WTC11 (cell line): ENCODE measurements at regions not wholly inside any gene's neighbourhood (a gene's known extent, or its start where the extent isn't known, plus 50 kb on each side); places are given as distances from the start of the nearest gene placed in this dataset.

Experiments
- ATAC-seq: fragments of 200-7000 bp; cut with Tn5 transposase; 2 replicates; pipeline ENCODE4 v1.10.0; 2021; ENCODE audit warnings: mild to moderate bottlenecking, moderate library complexity
- CTCF ChIA-PET: fragments of 300-600 bp; sonication (Branson Sonifier 250); formaldehyde crosslinking; loops from one replicate; lab custom pipeline; 2021; ENCODE audit warnings: antibody characterized with exemption; lab: Charles Lee
- POLR2A ChIA-PET: fragments of 350-600 bp; sonication (Branson Sonifier 250); formaldehyde crosslinking; loops from one replicate; lab custom pipeline; 2021; ENCODE audit warnings: antibody characterized with exemption; lab: Charles Lee
- DNase-seq: peaks from one replicate; pipeline ENCODE4 v3.0.0; 2021; ENCODE audit warnings: low spot score
- H3K27ac Mint-ChIP-seq: 2 replicates; pipeline ENCODE4 v1.8.0; 2021; ENCODE audit warnings: mixed read lengths
- H3K27me3 Mint-ChIP-seq: 2 replicates; pipeline ENCODE4 v1.8.0; 2021; ENCODE audit warnings: low read depth, mild to moderate bottlenecking, moderate library complexity, mixed read lengths
- H3K36me3 Mint-ChIP-seq: 2 replicates; pipeline ENCODE4 v1.8.0; 2021; ENCODE audit warnings: mixed read lengths
- H3K4me1 Mint-ChIP-seq: 2 replicates; pipeline ENCODE4 v1.8.0; 2022; ENCODE audit warnings: mixed read lengths
- H3K4me3 Mint-ChIP-seq: 2 replicates; pipeline ENCODE4 v1.8.0; 2021; ENCODE audit warnings: mild to moderate bottlenecking, moderate library complexity, mixed read lengths
- H3K9me3 Mint-ChIP-seq: 2 replicates; pipeline ENCODE4 v1.8.0; 2021; ENCODE audit warnings: mixed read lengths
- ERG ChIP-seq: fragments of 250-450 bp; sonication (Bioruptor Pico); IDR thresholded peaks from 2 replicates; pipeline ENCODE4 v1.8.0; 2021; ENCODE audit warnings: mild to moderate bottlenecking
- JAZF1 ChIP-seq: fragments of 250-450 bp; sonication (Bioruptor Pico); IDR thresholded peaks from 2 replicates; pipeline ENCODE4 v1.9.0; 2021; ENCODE audit warnings: moderate library complexity, mild to moderate bottlenecking, inconsistent platforms
- TCF7 ChIP-seq: sonication (generic); formaldehyde crosslinking; IDR thresholded peaks from 2 replicates; pipeline ENCODE4 v1.8.0; 2022; ENCODE audit warnings: mild to moderate bottlenecking, low read depth, missing genetic modification reagents, moderate library complexity

- ATAC-seq (no peak), DNase-seq (no peak)
- Mint-ChIP-seq H3K4me1 (no peaks in the 10 kb centered on the region), H3K27me3 (no peaks in the 10 kb centered on the region), H3K27ac (no peak overlapping the region), H3K4me3 (no peak overlapping the region), H3K9me3 (peaks cover 8% of the 10 kb centered on the region; the same call in 1 of the 2 replicates), H3K36me3 (peaks cover 2% of the 10 kb centered on the region; the same call in 1 of the 2 replicates)
- ChIA-PET POLR2A (no interaction called here), CTCF (no interaction called here)
- TF ChIP-seq TCF7 (CRISPR knock-in tag) (no peak), JAZF1 (CRISPR knock-in tag) (no peak), ERG (CRISPR knock-in tag) (no peak)
- TF ChIP-seq, all 79 proteins: peak for 0
These were observed 399.6 kb downstream of the KCNH5 start for GRCh38 chr14:62645649-62646048.
